Endometrial microvascular endothelial cells (primary cell): ENCODE measurements at regions not wholly inside any gene's neighbourhood (a gene's known extent, or its start where the extent isn't known, plus 50 kb on each side); places are given as distances from the start of the nearest gene placed in this dataset.

Experiments
- in situ Hi-C: cut with HindIII; loops from 2 replicates; pipeline ENCODE4 v1.10.0; 2017; ENCODE audit warnings: low sequenced_read_pairs, low pct_unique_long_range_greater_than_20kb; ENCODE audit errors: inconsistent ontology term

DNA sequence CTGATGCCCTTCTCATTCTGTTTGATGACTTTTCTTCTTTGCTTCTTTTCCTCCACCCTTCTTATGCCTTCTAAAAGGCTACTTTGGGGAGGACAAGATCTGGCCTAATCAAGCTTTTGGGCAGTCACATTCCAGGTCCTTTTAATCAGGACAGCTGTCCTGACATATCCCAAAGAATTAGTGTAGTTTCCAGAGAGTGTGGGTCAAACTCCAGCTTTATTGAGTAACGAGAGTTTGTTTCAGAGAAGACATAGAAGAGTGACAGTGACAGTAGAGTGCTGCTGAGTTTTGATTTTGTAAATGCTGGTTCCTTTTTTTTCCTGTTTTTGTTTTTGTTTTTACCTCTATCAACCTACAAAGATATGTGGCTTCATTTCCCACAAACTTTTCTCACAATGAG, 158.4 kb upstream of the SESN3 start:
- in situ Hi-C loops, result no loop called here

DNA sequence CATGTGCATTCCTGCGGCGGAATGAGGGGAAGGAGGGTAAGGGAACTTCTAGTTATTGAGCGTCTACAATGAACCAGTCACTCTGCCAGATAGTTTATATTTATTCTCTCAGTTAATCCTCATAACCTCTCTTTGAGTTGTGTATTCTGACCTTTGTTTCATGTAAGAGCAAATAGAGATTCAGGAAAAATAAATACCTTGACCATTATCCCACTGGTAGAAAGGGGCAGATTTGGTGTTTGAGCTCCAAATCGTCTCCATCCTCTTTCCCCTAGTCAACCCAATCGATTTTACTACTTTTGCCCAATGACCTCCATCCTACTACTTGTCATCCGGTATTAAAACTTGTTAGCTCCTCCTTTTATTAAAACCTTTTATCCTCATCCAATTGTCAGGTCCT, 157.1 kb upstream of the SESN3 start:
- in situ Hi-C loops, result no loop called here

DNA sequence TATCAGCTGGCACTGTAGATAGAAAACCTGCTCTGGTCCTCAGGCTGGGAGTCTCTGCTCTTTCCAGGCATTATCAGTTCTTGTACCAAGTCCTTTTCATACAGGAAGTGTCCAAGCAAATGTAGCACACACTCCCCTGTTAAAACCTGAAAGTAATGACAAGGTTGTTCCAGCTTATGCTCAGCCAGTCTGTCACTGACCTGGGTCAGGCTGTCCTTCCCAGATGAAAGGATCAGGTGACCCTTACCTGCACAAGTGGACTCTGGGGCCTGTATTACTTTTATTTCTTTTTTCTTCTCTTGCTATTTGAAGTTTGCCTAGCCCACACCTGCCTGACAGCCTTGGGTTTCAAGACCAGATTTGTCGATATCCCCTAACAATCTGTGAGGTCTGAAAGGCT, 156.3 kb upstream of the SESN3 start:
- in situ Hi-C loops, result no loop called here

DNA sequence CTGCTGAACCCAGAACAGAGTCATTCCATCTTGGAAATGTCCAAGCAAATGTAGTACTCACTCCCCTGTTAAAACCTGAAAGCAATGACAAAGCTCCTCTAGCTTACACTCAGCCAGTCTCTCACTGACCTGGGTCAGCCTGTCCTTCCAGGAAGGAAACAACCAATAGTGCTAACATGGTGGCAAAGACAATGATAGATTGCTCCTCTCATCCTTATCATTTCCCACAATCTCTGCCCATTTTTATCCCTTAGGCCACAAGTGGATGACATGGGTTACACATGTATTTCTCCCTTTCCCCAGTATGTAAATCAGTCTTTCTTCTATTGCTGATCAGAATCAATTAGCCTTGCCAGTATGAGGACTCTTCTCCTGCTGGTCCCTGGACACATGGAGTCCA, 154.6 kb upstream of the SESN3 start:
- in situ Hi-C loops, result no loop called here

DNA sequence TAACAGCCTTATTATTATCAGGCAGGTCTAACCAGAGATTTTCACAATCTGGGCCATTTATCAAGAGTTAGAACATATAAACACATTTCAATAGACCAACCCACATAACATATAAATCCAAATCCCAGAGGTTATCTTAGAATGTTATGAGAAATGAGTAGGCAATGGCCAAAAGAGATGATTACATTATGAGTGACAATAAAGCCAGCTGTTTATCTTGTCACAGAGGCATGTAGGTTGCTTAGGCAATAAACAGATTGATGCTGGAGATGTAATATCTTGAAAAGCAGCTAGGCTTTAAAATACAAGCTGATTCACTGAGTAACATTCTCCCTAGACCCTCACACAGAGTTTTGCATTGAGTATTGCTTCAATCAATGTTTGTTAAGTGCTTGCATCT, 148.5 kb upstream of the SESN3 start:
- in situ Hi-C loops, result no loop called here

DNA sequence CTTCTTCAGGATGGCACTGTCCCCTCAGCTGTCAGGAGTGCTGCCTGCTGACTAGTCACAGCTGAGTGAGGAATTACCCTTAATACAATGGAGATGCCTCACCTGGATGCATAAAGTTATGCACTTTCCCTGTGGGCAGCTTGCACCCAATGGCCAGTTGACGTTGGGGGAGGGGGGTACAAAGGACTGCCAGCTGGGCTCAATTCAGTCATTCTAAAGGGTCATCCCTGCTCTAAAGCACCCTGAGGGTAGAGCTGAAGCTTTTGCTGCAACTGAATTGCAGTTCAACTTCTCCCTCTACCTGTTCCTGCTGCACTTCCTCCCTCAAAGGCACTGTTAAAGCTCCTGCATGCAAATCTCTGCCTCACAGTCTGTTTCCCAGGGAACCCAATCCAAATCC, 147.8 kb upstream of the SESN3 start:
- in situ Hi-C loops, result no loop called here

DNA sequence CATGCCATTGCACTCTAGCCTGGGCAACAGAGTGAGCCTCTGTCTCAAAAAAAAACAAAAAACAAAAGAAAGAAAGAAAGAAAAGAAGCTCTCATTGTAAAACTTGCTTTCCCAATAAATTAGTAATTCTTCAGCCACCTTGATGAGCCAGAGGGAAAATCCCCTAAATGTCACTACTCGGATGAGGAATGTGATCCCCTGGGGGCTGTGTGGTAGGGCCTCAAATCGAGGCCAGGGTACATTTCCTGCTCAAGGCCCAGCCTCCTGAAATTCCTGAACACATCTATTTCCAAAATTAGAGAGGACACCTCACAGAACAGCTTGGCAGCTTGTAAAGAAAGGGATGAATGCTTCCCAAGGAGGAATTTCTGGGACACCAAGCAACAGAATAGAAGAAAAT, 147.1 kb upstream of the SESN3 start:
- in situ Hi-C loops, result no loop called here

DNA sequence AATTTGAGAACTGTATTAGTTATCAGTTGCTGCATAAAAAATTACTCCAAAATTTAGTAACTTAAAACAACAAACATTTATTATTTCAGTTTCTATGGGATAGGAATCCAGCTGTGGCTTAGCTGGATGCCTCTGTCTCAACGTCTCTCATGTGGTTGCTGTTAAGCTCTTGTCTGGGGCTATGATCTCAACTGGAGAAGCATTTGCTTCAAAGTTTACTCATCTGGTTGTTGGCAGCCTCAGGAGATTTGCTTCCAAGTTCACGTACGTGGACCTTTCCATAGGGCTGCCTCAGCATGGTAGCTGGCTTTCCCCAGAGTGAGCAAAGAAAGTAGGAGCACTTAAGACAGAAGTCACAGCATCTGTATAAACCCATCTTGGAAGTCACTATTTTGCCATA, 144.9 kb upstream of the SESN3 start:
- in situ Hi-C loops, result no loop called here

DNA sequence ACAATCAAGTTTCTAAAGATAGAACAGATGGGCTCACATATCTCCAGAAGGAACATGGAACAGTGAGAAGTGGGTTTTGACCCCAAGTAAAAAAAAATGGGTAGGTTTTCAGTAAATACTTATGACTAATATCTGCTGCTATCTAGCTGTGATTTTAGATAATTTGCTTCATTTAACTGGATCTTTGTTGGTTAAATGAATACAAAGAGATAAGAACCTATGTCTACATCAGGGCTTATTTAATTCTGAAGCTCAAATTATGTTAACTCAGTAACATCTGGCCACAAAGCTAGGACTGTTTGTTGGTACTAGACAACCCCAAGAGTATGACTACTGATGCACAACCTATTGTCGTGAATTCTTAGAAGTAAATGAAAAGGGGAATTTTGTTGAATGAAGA, 144.4 kb upstream of the SESN3 start:
- in situ Hi-C loops, result no loop called here

DNA sequence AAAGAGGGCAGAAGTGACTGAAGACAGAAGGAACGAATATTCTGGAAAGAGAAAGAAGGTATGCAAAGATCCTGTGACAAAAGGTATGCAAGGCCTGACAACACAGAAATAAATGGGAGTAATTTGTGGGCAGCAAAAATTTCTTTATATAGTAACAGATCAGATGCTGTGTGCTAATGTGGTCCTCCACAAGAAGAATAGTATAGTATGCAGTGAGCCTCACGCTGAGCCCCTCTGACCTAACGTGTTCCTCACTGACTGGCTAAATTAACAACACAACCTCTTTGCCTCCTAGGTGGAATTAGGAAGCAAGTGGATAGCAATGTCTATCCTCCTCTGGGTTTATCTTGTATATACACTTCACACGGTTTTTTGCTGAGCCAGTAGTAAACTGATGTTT, 143.1 kb upstream of the SESN3 start:
- in situ Hi-C loops, result no loop called here

DNA sequence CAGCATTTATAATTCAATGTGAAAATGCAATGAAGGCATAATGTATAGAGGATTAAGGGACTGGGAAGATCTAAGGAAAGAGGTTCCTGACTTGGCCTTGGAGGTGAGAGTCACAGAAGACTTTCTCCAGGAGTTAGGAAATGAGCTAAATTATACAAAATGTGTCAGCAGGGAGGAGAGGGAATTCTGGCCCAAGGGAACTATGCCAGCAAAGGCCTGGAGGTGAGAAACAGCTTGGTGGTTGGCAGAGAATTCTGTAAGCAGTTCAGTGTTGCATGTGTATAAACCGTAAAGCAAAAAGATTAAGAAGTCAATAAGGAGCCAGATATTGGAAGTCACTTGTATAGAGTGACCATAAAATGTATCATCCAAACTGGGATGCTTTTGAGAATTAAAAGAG, 142.2 kb upstream of the SESN3 start:
- in situ Hi-C loops, result no loop called here

DNA sequence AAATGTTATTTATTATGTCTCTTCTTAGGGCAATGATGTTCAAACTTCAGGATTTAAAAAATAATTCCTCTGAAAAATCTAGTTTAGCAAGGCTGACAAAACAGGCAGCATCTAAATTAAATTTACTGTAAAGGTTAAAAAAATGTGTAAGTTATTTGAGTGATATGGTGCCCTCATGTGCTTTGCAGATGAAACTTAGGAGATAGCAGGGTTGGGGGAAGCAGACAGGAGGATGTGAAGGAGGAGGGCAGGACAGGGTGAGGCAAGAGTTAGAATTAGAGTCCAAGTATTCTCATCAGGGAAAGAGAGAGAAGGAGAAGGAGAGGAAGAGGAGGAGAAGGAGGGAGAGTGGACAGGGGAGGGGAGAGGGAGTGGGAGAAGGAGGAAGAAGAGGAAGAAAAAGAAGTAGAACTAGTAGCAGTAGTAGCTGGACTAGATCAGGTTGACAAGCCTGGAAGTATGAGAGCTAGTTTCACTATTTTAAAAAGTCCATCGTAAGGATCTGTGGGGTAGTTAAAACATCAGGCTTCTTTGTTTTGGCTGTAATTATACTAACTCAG, 141.2 kb upstream of the SESN3 start:
- in situ Hi-C loops, result no loop called here

DNA sequence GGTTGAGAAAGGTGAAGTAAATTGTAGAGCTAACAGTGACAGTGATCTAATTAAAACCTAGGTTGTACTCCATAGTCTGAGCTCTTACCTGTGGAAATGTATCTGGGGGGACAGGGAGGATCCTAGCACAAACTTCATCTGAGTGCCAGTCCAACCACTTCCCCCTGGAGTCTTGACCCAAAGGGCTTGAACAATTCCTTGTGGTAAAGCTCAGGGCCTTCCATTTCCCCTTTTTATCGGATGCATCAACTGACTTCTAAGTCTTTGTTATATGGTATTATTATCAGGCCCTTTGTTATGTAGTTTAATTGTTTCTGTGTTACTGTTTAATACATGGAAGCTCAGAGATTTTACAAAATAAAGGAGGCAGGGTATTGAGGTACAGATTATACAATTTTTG, 140.2 kb upstream of the SESN3 start:
- in situ Hi-C loops, result no loop called here

DNA sequence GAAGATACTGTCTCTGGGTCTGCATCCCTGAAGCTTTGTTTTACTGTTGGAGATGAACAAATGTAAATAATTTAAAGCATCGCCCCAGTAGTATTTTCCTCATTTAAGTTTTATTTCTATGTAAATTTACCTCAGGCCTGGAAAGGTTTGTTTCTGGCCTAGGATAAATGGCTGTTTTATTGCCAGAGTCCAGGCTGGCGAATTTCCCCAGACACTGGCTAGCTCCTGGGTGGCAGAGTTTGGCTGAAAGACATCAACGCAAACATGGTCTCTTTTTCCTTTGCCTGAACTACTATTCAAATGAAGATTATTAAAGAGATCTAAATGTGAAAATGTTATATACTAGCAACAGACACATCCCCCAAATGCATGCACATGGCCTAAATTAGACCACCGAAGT, 136.7 kb upstream of the SESN3 start:
- in situ Hi-C loops, result no loop called here

DNA sequence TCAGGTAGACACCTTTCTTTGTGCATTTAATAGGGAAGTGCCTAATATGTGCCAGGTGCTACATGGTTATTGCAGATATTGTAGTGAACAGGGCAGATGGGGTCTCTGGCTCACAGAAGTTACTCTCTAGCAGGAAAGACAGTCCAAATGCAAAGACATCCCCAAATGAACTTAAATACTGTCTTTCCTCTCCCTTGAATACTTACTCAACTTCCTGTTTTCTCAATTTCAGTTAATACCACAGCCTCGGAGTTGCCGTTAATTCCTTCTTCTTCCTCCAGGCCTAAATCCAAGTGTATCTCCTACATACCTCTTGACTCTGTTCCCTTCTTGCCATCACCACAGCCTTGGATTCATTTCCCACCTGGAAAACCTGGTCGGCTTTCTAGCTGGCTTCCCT, 134.3 kb upstream of the SESN3 start:
- in situ Hi-C loops, result no loop called here

DNA sequence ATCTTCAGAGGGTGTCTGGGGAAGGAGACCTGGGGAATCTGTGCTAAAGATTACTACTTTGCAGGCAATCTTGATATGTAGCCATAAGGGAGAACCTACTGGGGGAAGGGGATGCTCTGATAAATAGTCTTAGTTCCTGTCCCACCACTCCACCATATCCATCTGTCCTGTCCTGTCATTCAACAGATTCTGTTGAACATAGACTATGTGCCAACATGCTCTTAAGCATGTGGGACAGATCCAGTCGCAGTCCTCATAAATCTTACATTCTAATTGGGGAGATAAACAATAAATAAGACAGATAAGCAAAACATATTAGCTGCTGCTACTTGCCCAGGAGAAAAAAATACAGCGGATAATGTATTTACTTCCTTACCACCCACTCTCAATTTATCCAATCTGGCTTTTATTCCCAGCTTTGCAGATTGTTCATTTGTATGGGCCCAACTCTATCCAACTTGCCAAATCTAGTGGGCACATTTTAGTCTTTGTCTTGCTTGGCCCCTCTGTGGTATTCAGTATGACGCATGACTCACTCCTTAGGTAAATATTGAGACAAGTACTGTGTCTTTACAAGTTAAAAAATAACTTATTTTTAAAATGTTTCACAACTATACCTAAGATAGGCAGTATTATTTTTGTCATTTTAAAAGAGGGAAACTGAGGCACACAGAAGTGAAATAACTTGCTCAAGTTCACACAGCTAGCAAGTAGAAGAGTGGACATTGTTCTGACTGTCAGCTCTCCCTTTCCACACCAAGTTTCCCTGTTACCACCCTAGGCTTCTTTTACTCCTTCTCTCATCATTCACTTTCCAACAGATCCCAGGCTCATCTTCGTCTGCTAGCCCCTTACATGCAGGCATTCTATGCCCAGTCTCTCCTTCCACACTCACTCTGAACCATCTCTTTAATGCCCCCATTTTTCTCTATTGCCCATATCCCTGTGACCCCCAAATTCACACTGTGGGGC, 133.6 kb upstream of the SESN3 start:
- in situ Hi-C loops, result no loop called here

DNA sequence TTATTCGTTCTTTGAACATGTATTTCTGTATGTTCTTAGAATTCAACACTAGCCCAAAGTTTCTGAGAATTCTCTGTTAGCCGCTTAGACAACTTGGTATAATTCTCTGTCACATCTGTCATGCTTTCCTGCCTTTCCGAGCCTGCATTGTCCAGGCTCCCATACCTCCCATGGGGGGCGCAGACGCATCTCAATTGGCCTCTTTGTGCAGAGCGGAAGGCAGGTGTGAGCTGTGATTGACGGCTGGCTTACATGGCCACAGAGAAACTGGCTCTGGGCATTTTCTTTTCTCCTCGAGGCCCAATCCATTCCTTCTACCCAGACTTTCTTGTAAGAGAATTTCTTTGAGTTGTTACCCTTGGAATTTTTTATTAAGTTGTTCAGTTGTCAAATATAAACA, 132.7 kb upstream of the SESN3 start:
- in situ Hi-C loops, result no loop called here

DNA sequence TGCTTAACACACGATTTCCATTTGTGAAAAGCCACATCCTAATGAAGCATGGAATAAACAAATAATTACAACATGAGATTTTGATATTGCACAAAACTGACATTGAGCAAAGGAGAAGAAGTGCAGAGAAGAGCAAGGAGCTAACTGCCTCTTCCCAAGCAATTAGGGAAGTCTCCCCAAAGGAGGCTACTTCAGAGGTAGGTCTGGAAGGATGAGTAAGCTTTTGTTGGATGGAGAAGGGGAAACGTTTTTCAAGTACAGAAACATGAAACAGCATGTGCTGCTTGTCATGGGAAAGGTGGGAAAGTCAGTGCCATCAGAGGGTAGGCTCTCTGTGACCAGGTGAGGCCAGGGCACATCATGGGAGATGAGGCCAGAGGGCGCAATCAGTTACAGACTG, 132.2 kb upstream of the SESN3 start:
- in situ Hi-C loops, result no loop called here

DNA sequence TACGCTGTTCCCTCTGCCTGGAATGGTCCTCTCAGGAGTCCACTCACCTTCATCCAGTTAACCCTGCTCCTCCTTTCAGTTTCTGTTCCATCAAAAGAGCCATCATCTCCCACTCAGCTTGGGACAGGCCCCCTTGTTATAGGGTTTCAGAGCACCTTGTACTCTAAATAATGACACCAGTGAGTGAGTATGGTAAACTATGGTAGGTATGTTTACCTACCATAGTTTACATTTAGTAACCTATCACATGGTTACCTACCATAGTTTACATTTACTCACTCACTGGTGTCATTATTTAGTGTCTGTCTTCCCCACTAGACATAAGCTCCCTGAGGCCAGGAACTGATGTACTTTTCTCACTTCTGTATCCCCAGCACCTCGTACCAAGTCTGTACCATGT, 130.2 kb upstream of the SESN3 start:
- in situ Hi-C loops, result no loop called here

DNA sequence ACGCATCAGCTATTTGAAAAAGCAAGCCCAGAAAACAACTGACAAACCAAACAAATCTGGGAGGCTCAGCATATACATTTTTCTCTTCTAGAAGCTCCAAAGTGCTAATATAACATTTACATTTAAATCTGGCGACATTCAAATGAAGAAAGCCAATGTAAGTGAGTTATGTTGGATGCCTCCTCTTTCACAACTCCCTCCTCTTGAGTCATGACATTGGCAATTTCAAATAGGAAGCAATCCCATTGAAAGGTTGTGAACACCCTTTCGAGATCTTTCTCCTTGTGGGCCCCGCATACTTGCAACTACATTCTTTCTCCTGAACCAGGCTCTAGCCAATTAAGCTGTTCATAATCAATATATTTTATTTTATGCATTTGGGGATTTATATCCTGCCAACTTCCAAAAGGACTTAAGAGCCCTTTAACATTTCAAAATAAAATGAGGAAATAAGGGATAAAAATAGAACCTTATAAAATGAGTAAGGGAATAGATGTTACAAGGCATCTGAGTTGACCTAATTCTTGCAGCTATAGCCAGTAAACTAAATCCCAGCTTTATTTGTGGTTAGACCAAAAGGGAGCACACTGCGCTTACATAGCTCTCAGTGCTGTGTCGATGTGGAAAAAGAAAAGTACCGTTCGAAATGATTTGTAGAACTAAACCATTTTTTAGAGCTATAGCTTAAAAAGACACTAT, 129.5 kb upstream of the SESN3 start:
- in situ Hi-C loops, result no loop called here
